Muscle of arm (tissue), 1 donor: ENCODE measurements at regions not wholly inside any gene's neighbourhood (a gene's known extent, or its start where the extent isn't known, plus 50 kb on each side); places are given as distances from the start of the nearest gene placed in this dataset.
A peak's percentile ranks its signal among the peaks of the same experiment; 100 is the strongest.

ENCODE experiments used
- DNase-seq: peaks from one replicate; pipeline ENCODE4 v3.0.0-alpha.2; 2013

- peak; percentile 43 for DNase-seq
These were observed 218.7 kb upstream of the PPARGC1A start for GRCh38 chr4:24108567-24108966.

GRCh38 chr4:24105327-24106038 is 215.6 kb upstream of the PPARGC1A start:
- peak; percentile 80 for DNase-seq

GRCh38 chr4:24104158-24104565 is 214.3 kb upstream of the PPARGC1A start:
- DNase-seq: peak; percentile 25

- DNase-seq: peak; percentile 33
These were observed 213.7 kb upstream of the PPARGC1A start for GRCh38 chr4:24103434-24104157.

- DNase-seq: no peak
These were observed 212.8 kb upstream of the PPARGC1A start for GRCh38 chr4:24102621-24103020.

GRCh38 chr4:24096603-24097002 is 206.8 kb upstream of the PPARGC1A start:
- DNase-seq: no peak

- DNase-seq: no peak
These were observed 204.9 kb upstream of the PPARGC1A start for GRCh38 chr4:24094726-24095125.

- DNase-seq: no peak
These were observed 203.6 kb upstream of the PPARGC1A start for GRCh38 chr4:24093446-24093845.

GRCh38 chr4:24091639-24092233 is 201.9 kb upstream of the PPARGC1A start:
- DNase-seq: no peak

- DNase-seq: no peak
These were observed 200.1 kb upstream of the PPARGC1A start for GRCh38 chr4:24089851-24090534.

- DNase-seq: no peak
These were observed 191.0 kb upstream of the PPARGC1A start for GRCh38 chr4:24080871-24081270.

GRCh38 chr4:24078347-24078962 is 188.6 kb upstream of the PPARGC1A start:
- DNase-seq: no peak

- DNase-seq: peak; percentile 20
These were observed 187.0 kb upstream of the PPARGC1A start for GRCh38 chr4:24076811-24077210.

GRCh38 chr4:24073948-24074347 is 184.1 kb upstream of the PPARGC1A start:
- no peak for DNase-seq

- DNase-seq: no peak
These were observed 181.9 kb upstream of the PPARGC1A start for GRCh38 chr4:24071612-24072372.

GRCh38 chr4:24070117-24070516 is 180.3 kb upstream of the PPARGC1A start:
- no peak for DNase-seq

- peak; percentile 15 for DNase-seq
These were observed 177.7 kb upstream of the PPARGC1A start for GRCh38 chr4:24067367-24068193.

GRCh38 chr4:24065974-24066373 is 176.1 kb upstream of the PPARGC1A start:
- no peak for DNase-seq

GRCh38 chr4:24063731-24064130 is 173.9 kb upstream of the PPARGC1A start:
- no peak for DNase-seq

GRCh38 chr4:24060932-24061331 is 171.1 kb upstream of the PPARGC1A start:
- DNase-seq: no peak
